ENCODE measurements at regions not wholly inside any gene's neighbourhood (a gene's known extent, or its start where the extent isn't known, plus 50 kb on each side); places are given as distances from the start of the nearest gene placed in this dataset.

DNA sequence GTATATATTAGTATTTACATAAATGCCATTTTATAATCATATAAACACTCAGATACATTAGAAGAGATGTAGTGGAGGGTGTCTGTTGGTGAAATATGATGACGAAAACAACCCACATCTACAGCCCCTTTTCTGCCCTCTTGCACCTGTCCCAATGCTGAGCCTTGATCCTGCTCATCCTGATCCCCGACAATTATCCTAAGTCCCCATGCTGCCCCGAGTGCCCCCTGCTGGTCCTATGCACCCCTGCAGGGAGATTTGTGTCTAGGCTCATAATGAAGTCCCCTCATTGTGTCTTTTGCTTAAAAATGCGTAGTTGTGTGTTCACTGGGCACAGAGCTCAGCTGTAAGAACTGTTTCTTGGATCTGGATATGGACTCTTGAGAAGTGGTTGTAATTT, 554.5 kb downstream of the TMEM121 start:
- H2BK15ac ChIP-seq (ENCODE audit: low read length), result no peak overlapping the region
- no peaks in the 10 kb centered on the region for H3K79me1 ChIP-seq (ENCODE audit: low read depth, low read length)
- H2AFZ ChIP-seq (ENCODE audit: low read length), result no peak overlapping the region
- no peak overlapping the region for H3K18ac ChIP-seq (ENCODE audit: extremely low read depth, low read length)
- H4K8ac ChIP-seq (ENCODE audit: extremely low read depth, insufficient read depth, low read length), result no peak overlapping the region
- no peak for DNase-seq (ENCODE audit: low read depth in 1 of 2, low spot score in 2 of 2)
- peaks cover 24 to 26% of the 10 kb centered on the region in 2 experiments for H3K9me3 ChIP-seq (ENCODE audit: insufficient read depth in 2 of 2, low read depth in 1 of 2, low read length in 1 of 2)
- TF ChIP-seq TCF12 (IDR thresholded peaks at IDR 0.05; ENCODE audit: low read depth, low read length) (no peak), POLR2A (IDR thresholded peaks at IDR 0.05; ENCODE audit: control extremely low read depth in 1 of 2, low read depth in 2 of 2, low read length in 2 of 2) (no peak), PHF8 (conservative IDR thresholded peaks at IDR 0.05; ENCODE audit: low read depth, low read length) (no peak), TBP (IDR thresholded peaks at IDR 0.05; ENCODE audit: low read depth, low read length) (no peak)
- H3K4ac ChIP-seq (replicated peaks; ENCODE audit: insufficient read length, low read depth, low read length), result no peak overlapping the region
- no peaks in the 10 kb centered on the region for H3K23me2 ChIP-seq (ENCODE audit: low read depth, low read length)
- no peak overlapping the region for H2BK12ac ChIP-seq (ENCODE audit: low read depth, low read length)
- H3K79me2 ChIP-seq (ENCODE audit: control insufficient read depth in 1 of 2, insufficient read depth in 2 of 2, low read length in 2 of 2), result no peaks in the 10 kb centered on the region
- no peak overlapping the region for H2BK5ac ChIP-seq (ENCODE audit: low read depth, low read length)
- H3K36me3 ChIP-seq (ENCODE audit: control insufficient read depth in 2 of 4, insufficient read depth in 4 of 4, low read length in 3 of 4), result no peaks in the 10 kb centered on the region
- H2BK20ac ChIP-seq (ENCODE audit: low read length), result no peak overlapping the region
- POLR2A ChIA-PET (ENCODE audit: partially characterized antibody), result no interaction called here
- no peak overlapping the region for H3K4me3 ChIP-seq (ENCODE audit: extremely low read depth in 1 of 4, insufficient read depth in 2 of 4, low read depth in 3 of 4, low read length in 4 of 4)
- no peaks in the 10 kb centered on the region for H3K4me1 ChIP-seq (replicated peaks in 1 of 4; ENCODE audit: control insufficient read depth in 3 of 4, insufficient read depth in 4 of 4, low read length in 3 of 4)
- H3K4me2 ChIP-seq (ENCODE audit: insufficient read depth in 1 of 2, low read depth in 2 of 2, low read length in 2 of 2), result no peak overlapping the region
- no peak overlapping the region for H3K9ac ChIP-seq (replicated peaks in 1 of 4; ENCODE audit: extremely low read depth in 1 of 4, low read depth in 3 of 4, low read length in 3 of 4)
- H4K91ac ChIP-seq (replicated peaks; ENCODE audit: insufficient read length, low read length), result no peak overlapping the region
- H3K14ac ChIP-seq (ENCODE audit: insufficient read length), result no peak overlapping the region
- H2AK5ac ChIP-seq (ENCODE audit: low read depth, low read length), result no peak overlapping the region
- H3K27me3 ChIP-seq (replicated peaks in 1 of 4; ENCODE audit: control insufficient read depth in 3 of 4, extremely low read depth in 1 of 4, insufficient read depth in 3 of 4, low read length in 3 of 4), result no peaks in the 10 kb centered on the region
- no peak overlapping the region for H3K23ac ChIP-seq (ENCODE audit: insufficient read length)
- FAIRE-seq, result no peak
- no peak overlapping the region for H4K5ac ChIP-seq (ENCODE audit: insufficient read length, low read depth, low read length)
- WGBS, 2 experiments (ENCODE audit: extremely low coverage in 1 of 2, insufficient coverage in 1 of 2, insufficient read length in 1 of 2, insufficient replicate concordance in 2 of 2, low coverage in 1 of 2, low lambda C conversion rate in 2 of 2, missing lambda C conversion rate in 1 of 2), result 76% methylated on average over 4 of the region's 4 CpGs; no CpG with 5 or more reads in 1 of the 2 experiments
- H3K56ac ChIP-seq (replicated peaks; ENCODE audit: insufficient read length, low read depth, low read length), result no peak overlapping the region
- H3K27ac ChIP-seq (ENCODE audit: low read depth, low read length), result no peak overlapping the region
- no peak overlapping the region for H2BK120ac ChIP-seq (replicated peaks; ENCODE audit: low read depth, low read length)
- H4K20me1 ChIP-seq (replicated peaks in 1 of 2; ENCODE audit: control insufficient read depth in 1 of 2, insufficient read depth in 2 of 2, low read length in 2 of 2), result no peaks in the 10 kb centered on the region
- CTCF ChIA-PET (ENCODE audit: partially characterized antibody), result interaction anchor here (0.5 kb wide), 1 partner anchor 170 kb away, joined by 3 read pairs; no protein-coding TSS in a partner anchor

Measured in H1 (cell line).